ENCODE measurements at regions not wholly inside any gene's neighbourhood (a gene's known extent, or its start where the extent isn't known, plus 50 kb on each side); places are given as distances from the start of the nearest gene placed in this dataset.

DNA sequence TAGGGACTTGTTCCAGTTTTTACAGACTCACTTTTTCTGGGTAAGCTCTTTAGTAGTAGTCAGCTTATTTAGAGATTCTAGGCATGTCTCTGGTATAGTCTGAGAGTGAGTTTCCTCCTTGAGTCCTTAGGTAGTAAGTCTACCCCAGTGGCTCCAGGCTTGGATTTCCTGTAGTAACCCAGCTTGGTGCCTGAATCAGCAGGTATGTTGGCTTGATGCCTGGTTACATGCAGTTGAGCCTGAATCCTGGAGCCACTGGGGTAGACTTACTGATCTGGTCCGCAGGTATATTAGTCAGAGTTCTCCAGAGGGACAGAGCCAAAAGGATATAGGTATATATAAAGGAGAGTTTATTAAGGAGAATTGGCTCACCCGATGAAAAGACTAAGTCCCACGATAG is 85.8 kb upstream of the RBMS3 start:
- Histone ChIP-seq H3K4me3 (ENCODE audit: low read depth, low read length) (no peak overlapping the region), H3K36me3 (ENCODE audit: control insufficient read depth, insufficient read depth, low read length) (no peaks in the 10 kb centered on the region), H3K4me1 (ENCODE audit: control insufficient read depth, insufficient read depth, low read length) (no peaks in the 10 kb centered on the region), H3K9me3 (ENCODE audit: control insufficient read depth, insufficient read depth, low read length) (no peaks in the 10 kb centered on the region), H3K27me3 (ENCODE audit: control insufficient read depth, insufficient read depth, low read length) (no peaks in the 10 kb centered on the region), H3K9ac (ENCODE audit: low read depth, low read length) (no peak overlapping the region), H3K27ac (ENCODE audit: low read depth, low read length) (no peak overlapping the region)

GRCh38 chr3:29201604-29202003 is 79.3 kb upstream of the RBMS3 start:
- H3K4me1 ChIP-seq (ENCODE audit: control insufficient read depth, insufficient read depth, low read length): no peaks in the 10 kb centered on the region
- no peak overlapping the region for H3K4me3 ChIP-seq (ENCODE audit: low read depth, low read length)
- no peaks in the 10 kb centered on the region for H3K27me3 ChIP-seq (ENCODE audit: control insufficient read depth, insufficient read depth, low read length)
- no peaks in the 10 kb centered on the region for H3K9me3 ChIP-seq (ENCODE audit: control insufficient read depth, insufficient read depth, low read length)
- H3K27ac ChIP-seq (ENCODE audit: low read depth, low read length): no peak overlapping the region
- H3K9ac ChIP-seq (ENCODE audit: low read depth, low read length): no peak overlapping the region
- H3K36me3 ChIP-seq (ENCODE audit: control insufficient read depth, insufficient read depth, low read length): no peaks in the 10 kb centered on the region

DNA sequence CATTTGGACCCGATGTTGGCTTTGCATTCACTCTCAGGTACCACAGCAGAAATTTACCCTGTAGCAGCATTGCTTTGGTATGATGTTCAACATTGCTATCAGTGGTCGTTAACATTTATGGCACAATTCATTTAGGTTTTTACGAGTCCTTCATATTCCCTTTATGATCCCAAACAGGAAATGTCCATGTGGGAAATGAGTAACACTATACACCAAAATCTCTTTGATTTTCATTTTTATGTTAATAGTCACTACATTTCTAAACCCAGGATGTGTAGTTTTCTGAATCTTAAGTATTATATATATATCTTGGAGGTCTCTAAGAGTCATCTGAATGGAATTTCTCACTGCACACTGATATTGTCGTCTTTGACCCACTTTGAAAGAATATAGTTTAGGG is 78.5 kb upstream of the RBMS3 start:
- Histone ChIP-seq H3K4me1 (ENCODE audit: control insufficient read depth, insufficient read depth, low read length) (no peaks in the 10 kb centered on the region), H3K9ac (ENCODE audit: low read depth, low read length) (no peak overlapping the region), H3K27ac (ENCODE audit: low read depth, low read length) (no peak overlapping the region), H3K4me3 (ENCODE audit: low read depth, low read length) (no peak overlapping the region), H3K9me3 (ENCODE audit: control insufficient read depth, insufficient read depth, low read length) (no peaks in the 10 kb centered on the region), H3K27me3 (ENCODE audit: control insufficient read depth, insufficient read depth, low read length) (no peaks in the 10 kb centered on the region), H3K36me3 (ENCODE audit: control insufficient read depth, insufficient read depth, low read length) (no peaks in the 10 kb centered on the region)

- H3K9ac ChIP-seq (ENCODE audit: low read depth, low read length): no peak overlapping the region
- H3K27me3 ChIP-seq (ENCODE audit: control insufficient read depth, insufficient read depth, low read length): no peaks in the 10 kb centered on the region
- H3K36me3 ChIP-seq (ENCODE audit: control insufficient read depth, insufficient read depth, low read length): no peaks in the 10 kb centered on the region
- H3K9me3 ChIP-seq (ENCODE audit: control insufficient read depth, insufficient read depth, low read length): no peaks in the 10 kb centered on the region
- H3K27ac ChIP-seq (ENCODE audit: low read depth, low read length): no peak overlapping the region
- H3K4me1 ChIP-seq (ENCODE audit: control insufficient read depth, insufficient read depth, low read length): no peaks in the 10 kb centered on the region
- H3K4me3 ChIP-seq (ENCODE audit: low read depth, low read length): no peak overlapping the region
These were observed 77.0 kb upstream of the RBMS3 start for GRCh38 chr3:29203851-29204250.

DNA sequence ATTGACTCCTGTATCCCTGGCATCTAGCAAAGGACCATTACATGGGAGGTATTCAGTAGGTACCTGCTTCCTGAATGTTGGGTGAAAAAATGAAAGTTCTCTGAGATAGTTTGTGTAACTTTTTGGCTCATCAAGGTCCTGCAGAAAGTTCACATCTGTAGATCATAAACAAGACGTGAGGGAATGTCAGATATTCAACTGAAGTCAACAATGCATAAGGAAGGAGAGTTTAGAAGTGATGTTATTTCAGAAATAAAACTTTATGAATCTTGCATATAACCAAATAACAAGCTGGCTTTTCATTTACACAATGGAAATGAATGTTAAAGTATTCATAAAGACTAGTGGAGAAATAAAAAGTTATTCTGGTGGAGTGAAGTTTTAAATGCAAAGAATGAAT is 73.4 kb upstream of the RBMS3 start:
- H3K4me1 ChIP-seq (ENCODE audit: control insufficient read depth, insufficient read depth, low read length): no peaks in the 10 kb centered on the region
- no peaks in the 10 kb centered on the region for H3K36me3 ChIP-seq (ENCODE audit: control insufficient read depth, insufficient read depth, low read length)
- H3K27me3 ChIP-seq (ENCODE audit: control insufficient read depth, insufficient read depth, low read length): no peaks in the 10 kb centered on the region
- no peak overlapping the region for H3K9ac ChIP-seq (ENCODE audit: low read depth, low read length)
- no peak overlapping the region for H3K27ac ChIP-seq (ENCODE audit: low read depth, low read length)
- H3K4me3 ChIP-seq (ENCODE audit: low read depth, low read length): no peak overlapping the region
- no peaks in the 10 kb centered on the region for H3K9me3 ChIP-seq (ENCODE audit: control insufficient read depth, insufficient read depth, low read length)

- Histone ChIP-seq H3K36me3 (ENCODE audit: control insufficient read depth, insufficient read depth, low read length) (no peaks in the 10 kb centered on the region), H3K4me1 (ENCODE audit: control insufficient read depth, insufficient read depth, low read length) (no peaks in the 10 kb centered on the region), H3K27ac (ENCODE audit: low read depth, low read length) (no peak overlapping the region), H3K27me3 (ENCODE audit: control insufficient read depth, insufficient read depth, low read length) (no peaks in the 10 kb centered on the region), H3K4me3 (ENCODE audit: low read depth, low read length) (no peak overlapping the region), H3K9me3 (ENCODE audit: control insufficient read depth, insufficient read depth, low read length) (no peaks in the 10 kb centered on the region), H3K9ac (ENCODE audit: low read depth, low read length) (no peak overlapping the region)
These were observed 68.0 kb upstream of the RBMS3 start for GRCh38 chr3:29212789-29213433.

GRCh38 chr3:29214009-29214658 is 66.7 kb upstream of the RBMS3 start:
- Histone ChIP-seq H3K9ac (ENCODE audit: low read depth, low read length) (no peak overlapping the region), H3K4me1 (ENCODE audit: control insufficient read depth, insufficient read depth, low read length) (no peaks in the 10 kb centered on the region), H3K27ac (ENCODE audit: low read depth, low read length) (no peak overlapping the region), H3K27me3 (ENCODE audit: control insufficient read depth, insufficient read depth, low read length) (no peaks in the 10 kb centered on the region), H3K4me3 (ENCODE audit: low read depth, low read length) (no peak overlapping the region), H3K36me3 (ENCODE audit: control insufficient read depth, insufficient read depth, low read length) (no peaks in the 10 kb centered on the region), H3K9me3 (ENCODE audit: control insufficient read depth, insufficient read depth, low read length) (no peaks in the 10 kb centered on the region)

GRCh38 chr3:29215948-29216347 is 64.9 kb upstream of the RBMS3 start:
- no peaks in the 10 kb centered on the region for H3K9me3 ChIP-seq (ENCODE audit: control insufficient read depth, insufficient read depth, low read length)
- no peak overlapping the region for H3K27ac ChIP-seq (ENCODE audit: low read depth, low read length)

DNA sequence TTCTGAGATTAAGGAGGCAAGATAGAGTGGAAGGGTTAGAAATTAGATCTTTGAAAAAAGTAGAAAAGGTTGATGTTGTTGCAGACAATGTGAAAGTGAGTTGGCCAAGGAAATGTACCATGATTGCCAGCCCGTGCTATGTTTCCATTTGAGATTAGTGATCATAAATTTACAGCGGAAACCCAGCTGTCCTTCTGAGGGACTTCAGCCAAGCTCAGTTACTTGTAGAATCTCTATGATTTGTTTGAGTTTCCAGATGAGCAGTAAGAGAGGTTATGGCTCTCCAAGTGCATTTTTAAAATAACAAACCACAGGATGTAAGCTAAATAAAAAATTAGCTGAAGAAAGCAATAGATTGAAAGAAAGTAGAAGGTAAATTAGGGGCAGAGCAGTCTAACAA is 54.2 kb upstream of the RBMS3 start:
- H3K4me3 ChIP-seq (ENCODE audit: low read depth, low read length): no peak overlapping the region
- H3K27ac ChIP-seq (ENCODE audit: low read depth, low read length): no peak overlapping the region
- H3K27me3 ChIP-seq (ENCODE audit: control insufficient read depth, insufficient read depth, low read length): no peaks in the 10 kb centered on the region
- no peaks in the 10 kb centered on the region for H3K9me3 ChIP-seq (ENCODE audit: control insufficient read depth, insufficient read depth, low read length)
- no peaks in the 10 kb centered on the region for H3K36me3 ChIP-seq (ENCODE audit: control insufficient read depth, insufficient read depth, low read length)
- no peak overlapping the region for H3K9ac ChIP-seq (ENCODE audit: low read depth, low read length)
- no peaks in the 10 kb centered on the region for H3K4me1 ChIP-seq (ENCODE audit: control insufficient read depth, insufficient read depth, low read length)

More at GRCh38 chr3:29215948-29216347, 64.9 kb upstream of the RBMS3 start:
- Histone ChIP-seq H3K27me3 (ENCODE audit: control insufficient read depth, insufficient read depth, low read length) (no peaks in the 10 kb centered on the region), H3K9ac (ENCODE audit: low read depth, low read length) (no peak overlapping the region), H3K36me3 (ENCODE audit: control insufficient read depth, insufficient read depth, low read length) (no peaks in the 10 kb centered on the region), H3K4me3 (ENCODE audit: low read depth, low read length) (no peak overlapping the region), H3K4me1 (ENCODE audit: control insufficient read depth, insufficient read depth, low read length) (no peaks in the 10 kb centered on the region)

DNA sequence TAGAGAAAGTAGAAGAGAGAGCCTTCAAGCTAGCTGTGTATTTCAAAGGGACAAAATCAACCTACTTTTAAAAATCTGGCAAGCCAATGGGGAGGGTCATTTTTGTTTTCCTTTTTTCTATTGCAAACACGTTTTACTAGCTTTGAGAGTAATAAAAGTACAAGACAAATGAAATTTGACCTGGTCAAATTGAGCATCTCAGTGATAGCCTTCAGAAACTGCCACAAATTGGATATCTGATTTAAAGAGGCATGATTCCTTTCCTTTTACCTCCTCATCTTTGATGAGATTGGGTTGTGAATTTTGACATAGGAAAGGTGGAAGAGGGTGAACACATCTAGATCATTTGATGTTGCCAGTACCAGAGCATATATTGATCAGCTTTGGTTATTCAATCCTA is 53.6 kb upstream of the RBMS3 start:
- Histone ChIP-seq H3K9me3 (ENCODE audit: control insufficient read depth, insufficient read depth, low read length) (no peaks in the 10 kb centered on the region), H3K4me3 (ENCODE audit: low read depth, low read length) (no peak overlapping the region), H3K9ac (ENCODE audit: low read depth, low read length) (no peak overlapping the region), H3K36me3 (ENCODE audit: control insufficient read depth, insufficient read depth, low read length) (no peaks in the 10 kb centered on the region), H3K27me3 (ENCODE audit: control insufficient read depth, insufficient read depth, low read length) (no peaks in the 10 kb centered on the region), H3K27ac (ENCODE audit: low read depth, low read length) (no peak overlapping the region), H3K4me1 (ENCODE audit: control insufficient read depth, insufficient read depth, low read length) (no peaks in the 10 kb centered on the region)
